ENCODE measurements at regions not wholly inside any gene's neighbourhood (a gene's known extent, or its start where the extent isn't known, plus 50 kb on each side); places are given as distances from the start of the nearest gene placed in this dataset.

DNA sequence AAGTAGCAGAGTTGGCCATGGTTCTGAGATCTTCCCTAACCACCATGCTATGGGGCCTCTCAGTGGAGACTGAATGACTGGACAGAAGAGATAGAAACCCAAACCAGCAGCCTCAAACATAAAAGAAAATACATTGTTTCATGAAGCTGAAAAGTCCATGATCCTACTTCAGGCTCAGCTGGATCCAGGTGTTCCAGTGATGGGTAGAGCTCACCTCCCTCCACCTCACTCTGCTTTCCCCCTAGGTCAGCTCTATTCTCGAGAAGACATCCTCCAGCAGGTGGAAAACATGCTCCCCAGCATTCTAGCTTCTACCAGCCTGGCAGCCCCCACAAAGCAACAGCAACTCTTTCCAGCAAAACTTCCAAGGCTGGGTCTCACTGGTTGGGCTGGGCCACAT, 132.1 kb downstream of the OAT start:
- no peak for DNase-seq (ENCODE audit: low spot score)

DNA sequence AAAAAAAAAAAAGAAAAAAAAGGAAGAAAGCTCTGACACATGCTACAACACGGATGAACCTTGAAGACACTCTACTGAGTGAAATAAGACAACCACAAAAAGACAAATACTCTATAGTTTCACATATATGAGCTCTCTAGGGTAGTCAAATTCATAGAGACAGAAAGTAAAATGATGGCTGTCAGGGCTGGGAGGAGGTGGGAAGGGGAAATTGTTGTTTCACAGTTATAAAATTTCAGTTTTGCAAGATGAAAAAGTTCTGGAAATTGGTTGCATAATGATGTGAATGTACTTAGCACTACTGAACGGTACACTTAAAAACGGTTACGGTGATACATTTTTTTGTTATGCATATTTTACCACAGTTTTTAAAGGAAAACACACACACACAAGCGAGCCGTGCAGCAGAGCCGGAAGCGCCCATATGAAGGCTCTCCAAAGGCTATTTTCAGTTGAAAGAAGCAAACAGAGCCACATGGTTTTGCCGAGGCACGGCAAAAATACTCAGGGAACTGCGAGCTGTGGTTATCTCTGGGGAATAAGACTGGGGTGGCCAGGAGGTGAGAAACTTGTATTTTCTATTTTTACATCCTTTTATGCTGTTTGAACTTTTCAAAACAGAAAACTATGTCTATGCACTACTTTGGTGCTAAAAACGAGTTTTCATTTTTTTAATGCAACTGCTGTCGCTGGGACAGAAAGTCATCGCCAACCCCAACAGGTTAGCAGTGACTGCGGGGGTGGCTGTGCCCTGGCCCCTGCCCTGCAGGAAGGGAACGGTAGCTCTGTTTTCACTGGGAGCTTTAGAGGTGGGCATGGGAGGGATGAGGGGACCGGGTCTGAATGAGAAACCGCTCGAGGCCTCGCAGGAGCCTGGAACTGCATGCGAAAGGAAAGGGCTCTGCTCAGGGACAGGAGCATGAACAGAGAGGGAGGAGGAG, 132.9 kb downstream of the OAT start:
- DNase-seq (ENCODE audit: low spot score) = no peak

DNA sequence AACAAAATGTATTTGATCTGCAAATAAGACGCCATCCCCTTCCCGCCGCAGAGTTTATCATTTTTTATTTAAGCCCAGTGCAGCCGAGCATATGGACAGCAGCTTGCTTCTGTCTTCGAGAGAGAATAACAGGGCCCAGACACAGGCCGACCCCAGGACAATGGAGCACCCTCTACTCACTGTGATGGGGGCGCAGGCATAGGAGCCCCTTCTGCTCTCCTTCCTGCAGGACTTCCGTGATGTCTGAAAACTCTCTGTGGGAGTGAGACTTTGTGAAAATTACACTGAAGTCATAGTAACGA, 134.8 kb downstream of the OAT start:
- no peak for DNase-seq (ENCODE audit: low spot score)

DNA sequence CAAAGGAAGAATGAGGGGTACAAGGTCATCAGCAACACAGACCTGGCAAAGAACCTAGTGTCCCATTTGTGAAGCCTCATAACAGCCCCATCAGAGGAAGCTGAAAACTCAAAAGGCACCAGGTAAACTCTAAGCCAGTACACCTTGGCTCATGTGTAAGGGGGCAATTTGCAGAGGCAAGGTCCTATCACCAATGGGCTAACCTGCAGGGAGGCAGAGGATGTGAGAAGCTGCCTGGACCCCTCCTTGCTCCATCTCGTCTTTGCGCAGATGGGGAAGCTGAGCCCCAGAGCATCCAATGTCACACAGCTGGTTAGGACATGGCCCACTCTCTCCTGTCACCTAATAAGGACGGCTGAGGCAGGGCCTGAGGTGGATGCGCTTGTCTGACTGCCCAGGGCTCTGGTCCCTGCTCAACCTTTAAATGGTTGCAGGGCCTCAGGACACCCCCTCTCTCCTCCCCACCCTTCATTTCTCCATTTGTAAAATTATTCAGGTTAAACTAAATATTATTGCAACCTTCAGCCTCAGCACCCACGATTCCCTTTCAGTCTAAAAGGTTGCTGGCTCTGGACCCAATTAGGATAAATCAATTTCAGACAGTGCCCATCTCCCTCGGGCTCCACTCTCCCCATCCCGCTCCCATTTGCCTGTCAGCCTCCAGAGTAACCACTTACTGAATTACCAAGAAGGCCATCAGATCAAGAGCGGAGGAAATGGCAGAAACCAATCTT, 135.3 kb downstream of the OAT start:
- DNase-seq (ENCODE audit: low spot score) = no peak

DNA sequence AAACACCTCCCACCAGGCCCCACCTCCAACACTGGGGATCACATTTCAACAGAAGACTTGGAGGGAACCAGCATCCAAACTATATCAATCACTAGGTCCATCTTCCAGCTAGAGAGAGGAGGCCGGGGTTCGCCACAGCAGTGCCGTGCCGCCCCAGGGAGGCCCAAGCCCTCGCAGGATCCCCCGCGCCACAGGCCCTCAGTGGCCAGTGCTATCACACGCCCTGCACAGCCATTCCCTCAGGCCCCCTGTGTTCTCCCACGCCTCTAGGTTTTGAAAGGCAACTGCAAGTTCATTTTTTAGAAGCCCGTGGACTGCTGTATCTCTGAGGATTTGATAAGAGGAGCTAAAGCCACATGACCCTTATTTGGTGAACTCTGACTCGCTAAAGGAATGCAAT, 136.4 kb downstream of the OAT start:
- no peak for DNase-seq (ENCODE audit: low spot score)

DNA sequence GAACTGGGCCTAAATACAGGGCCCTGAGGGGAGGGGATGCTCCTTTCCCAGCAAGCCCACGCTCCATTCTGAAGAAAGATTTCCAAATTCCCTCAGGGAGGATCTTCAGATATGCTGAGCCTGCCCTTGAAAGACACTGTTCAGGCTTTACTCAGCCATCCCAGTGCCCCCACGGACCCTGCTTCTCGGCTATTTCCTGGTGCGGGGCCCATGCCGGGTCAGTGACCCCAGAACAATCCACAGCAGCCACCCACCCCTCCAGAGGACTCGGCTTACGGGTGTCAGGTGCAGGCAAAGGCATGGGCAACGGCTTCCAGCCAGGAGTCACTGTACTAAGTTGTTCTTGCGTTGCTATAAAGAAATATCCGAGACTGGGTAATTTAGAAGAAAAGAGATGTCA, 137.1 kb downstream of the OAT start:
- DNase-seq (ENCODE audit: low spot score) = no peak

DNA sequence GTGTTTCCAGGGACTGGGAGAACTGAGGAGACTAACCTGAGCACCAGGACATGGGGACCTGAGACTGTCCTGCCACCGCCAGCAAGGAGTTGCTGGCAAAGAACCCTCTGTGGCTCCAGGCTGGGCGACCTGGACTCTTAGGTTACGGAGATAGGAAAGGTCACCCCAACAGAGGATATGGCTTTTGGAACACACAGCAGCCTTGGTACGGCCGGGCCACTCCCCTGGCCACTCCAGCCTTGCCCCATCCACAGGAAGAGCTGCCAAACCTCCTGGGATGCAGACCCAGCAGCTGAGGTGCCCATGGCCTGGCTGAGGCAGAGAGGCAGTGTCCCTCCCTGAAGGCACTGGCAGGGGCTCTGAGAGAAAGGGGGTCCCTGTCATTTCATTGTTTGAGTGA, 137.8 kb downstream of the OAT start:
- DNase-seq (ENCODE audit: low spot score) = no peak

DNA sequence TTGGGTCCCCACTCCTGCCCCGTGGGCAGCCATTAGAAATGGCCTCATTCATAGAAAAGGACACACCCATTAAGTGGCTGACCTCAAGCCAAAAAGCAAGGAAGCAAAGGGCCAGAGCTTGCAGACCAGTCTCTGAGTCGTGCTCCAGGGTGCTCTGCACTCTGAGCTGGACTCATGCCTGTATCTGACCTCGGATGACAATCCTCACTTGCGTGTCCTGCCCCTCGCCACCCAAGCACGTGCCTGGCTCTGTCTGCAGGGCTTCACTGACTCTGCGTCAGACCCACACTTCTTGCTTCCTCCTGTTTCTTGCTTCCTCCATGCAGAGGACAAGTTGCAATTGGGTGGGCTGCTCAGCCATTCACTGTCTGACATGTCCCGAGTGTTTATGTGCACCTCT, 138.8 kb downstream of the OAT start:
- DNase-seq (ENCODE audit: low spot score) = no peak

DNA sequence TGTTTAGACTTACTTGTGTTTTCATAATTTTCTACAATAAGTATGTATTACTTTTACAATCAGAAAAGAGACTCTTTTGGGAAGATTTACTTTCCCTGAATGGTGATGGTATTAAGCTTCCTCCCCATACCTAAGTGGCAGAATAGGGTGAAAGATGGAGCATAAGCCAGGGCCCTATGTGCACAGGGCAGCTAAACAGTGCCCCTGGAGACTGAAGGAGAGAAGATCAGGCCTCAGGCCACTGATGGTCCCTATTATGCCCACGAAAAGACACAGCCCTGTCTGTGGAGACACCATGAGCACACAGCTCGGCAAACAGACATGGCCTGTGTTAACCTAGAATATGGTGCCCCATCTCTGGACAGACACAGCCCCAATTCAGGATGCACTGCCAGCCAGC, 139.4 kb downstream of the OAT start:
- DNase-seq (ENCODE audit: low spot score) = no peak

DNA sequence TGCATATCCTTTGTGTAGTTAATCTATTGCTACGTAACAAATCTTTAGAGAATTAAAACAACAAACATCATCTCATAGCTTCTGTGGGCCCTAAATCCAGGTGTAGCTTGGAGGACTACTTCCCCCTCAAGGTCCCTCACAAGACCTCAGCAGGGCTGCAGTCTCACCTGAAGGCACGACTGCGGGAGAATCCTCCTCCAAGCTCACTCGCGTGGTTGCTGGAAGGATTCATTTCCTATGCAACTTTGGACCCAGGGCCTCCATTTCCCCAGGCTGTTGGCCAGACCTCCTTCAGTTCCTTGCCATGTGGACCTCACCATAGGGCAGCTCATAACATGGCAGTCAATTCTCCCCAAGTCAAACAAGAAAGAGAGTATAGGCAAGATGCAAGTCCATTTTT, 140.4 kb downstream of the OAT start:
- no peak for DNase-seq (ENCODE audit: low spot score)

DNA sequence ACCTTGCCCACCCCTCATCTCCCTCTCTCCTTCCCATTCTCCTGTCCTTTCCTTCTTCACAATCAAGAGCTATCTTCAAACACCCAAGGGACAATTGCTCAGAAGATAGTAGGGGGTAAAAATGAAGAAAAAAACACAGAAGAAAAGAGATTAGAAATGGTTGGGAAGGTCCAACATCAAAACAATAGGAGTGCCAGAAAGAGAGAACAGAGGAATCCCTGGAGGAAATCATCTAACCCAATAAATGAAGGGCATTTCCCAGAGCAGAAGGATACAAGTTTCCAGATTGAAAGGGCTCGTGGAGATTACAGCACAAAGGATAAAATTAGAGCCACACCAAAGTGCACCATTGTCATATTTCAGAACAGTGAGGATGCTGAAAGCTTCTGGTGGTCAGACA, 145.6 kb downstream of the OAT start:
- no peak for DNase-seq (ENCODE audit: low spot score)

DNA sequence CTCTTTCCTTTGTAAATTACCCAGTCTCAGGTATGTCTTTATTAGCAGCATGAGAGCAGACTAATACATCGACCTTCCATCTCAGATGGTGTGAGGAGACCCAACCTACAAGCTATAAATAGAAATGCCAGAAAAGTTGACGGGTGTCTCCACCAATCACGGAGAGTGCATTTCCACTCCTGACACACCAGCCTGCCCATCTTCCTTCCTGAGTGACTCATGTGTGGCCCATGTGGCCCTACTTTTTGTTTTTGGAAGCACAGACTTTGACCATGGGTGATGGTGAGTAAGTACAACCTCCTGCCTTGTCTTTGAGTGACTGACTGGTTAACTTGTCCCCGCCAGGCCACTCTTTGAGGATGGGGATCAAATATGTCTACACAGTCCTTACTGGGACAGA, 147.0 kb downstream of the OAT start:
- no peak for DNase-seq (ENCODE audit: low spot score)

DNA sequence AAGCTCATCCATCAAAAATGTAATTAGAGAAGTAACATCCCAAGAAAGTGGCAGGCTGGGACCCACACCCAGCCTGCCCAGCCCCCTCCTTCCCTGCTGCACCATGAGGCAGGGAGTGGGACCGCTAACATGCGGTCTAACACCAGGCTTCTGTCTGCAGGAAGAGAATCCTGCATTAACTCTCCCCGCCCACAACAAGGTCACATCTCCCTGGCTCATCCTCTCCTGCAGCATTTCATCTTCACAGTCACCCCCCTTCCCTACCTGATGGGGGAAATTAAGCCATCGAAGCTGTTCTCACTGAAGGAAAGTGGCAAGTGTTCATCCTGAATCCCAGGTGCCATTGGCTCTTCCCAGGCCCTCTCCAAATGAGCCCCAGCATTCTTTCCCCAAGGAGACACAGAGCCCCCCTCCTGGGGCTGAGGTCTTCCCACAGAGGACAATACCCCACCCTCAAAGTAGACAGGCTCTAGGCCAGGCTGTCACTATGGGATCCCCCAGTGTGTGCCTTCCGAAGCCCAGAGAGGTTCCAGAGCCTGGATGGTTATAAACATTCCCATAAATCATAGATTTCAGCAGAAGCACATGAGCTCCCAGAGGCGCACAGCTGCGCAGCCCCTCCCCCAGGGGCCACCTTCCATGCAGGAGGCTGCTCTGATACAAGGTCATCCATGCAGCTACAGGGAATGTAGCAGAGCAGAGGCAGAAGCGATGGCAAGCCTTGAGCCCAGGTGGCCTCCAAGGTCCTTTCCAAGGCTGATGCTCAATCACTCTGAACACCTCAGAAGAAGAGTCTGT, 148.0 kb downstream of the OAT start:
- no peak for DNase-seq (ENCODE audit: low spot score)

DNA sequence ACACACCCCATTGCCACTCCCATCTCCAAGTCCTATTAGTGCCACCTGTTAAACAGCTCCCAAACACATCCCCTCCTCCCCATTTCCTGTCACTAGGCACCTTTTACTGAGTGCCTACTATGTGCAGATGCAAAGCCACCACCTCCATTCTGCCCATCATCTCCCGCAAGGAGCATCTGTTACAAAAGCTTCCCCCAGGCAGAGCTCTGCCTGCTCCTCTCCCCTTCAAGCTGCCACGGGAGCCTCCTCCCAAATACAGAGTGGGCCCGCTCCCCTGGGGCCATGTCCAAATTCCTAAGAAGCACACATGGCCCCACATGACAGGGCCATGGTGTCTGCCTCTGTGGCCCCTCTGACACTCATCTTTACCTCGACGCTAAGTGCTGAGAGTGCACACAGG, 149.7 kb downstream of the OAT start:
- no peak for DNase-seq (ENCODE audit: low spot score)

DNA sequence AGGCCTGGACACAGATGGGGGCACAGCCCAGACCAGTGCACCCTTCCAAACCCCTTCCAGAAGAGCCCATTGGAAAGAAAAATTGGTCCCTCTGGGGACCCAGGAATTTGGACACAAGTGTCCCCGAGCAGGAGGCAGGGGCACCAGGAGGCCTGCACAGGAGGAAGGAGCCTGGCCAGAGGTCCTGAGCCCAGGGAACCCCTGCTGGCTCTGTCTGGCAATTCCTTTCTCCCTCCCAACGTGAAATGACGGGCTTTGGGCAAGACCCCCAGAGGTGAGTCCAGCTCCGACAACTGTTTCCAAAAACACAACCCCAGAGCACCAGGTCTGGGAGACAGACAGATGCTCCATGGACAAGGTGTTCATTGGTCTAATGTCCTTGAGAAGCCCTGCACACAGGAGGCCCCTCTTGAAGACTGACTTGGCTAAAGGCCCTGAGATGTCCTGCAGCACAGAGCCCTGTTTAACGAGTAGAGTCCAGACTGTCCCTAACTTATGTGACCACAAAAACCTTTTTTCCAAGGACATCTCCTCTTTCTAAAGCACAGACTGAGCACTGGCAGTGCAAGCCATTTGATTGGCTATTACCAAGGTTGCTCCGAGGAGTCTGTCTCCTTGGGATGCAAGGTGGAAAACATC, 150.7 kb downstream of the OAT start:
- DNase-seq (ENCODE audit: low spot score) = no peak

DNA sequence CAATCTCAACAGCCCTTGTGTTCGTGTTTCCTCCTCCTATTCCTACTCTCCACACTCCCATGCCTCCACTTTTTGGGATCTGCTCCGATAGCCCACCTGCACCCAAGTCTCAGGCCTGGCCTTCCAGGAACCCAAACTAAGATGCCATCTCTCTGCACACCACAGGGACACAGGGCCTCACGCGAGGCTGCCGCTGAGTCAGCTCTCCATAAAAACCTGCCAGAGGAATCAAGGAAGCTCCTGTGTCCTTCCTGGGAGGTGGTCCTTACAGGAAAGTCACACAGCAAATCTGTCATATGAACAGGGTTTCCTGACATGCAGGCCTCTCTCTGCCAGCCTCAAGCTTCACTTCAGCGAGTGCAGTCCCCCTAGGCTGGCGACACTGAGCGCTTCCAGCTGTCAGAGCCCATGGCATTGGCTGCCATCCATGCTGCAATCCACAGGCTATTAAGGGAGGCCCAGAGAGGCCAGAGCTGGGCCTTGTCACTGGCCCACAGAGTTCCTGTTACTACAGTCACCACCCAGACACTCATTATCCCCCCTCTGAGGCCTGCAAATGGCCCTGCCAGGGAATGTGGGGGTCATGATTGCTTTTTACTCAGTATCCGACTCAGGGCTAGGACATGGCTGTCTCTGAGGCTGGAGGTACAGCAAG, 151.4 kb downstream of the OAT start:
- no peak for DNase-seq (ENCODE audit: low spot score)

DNA sequence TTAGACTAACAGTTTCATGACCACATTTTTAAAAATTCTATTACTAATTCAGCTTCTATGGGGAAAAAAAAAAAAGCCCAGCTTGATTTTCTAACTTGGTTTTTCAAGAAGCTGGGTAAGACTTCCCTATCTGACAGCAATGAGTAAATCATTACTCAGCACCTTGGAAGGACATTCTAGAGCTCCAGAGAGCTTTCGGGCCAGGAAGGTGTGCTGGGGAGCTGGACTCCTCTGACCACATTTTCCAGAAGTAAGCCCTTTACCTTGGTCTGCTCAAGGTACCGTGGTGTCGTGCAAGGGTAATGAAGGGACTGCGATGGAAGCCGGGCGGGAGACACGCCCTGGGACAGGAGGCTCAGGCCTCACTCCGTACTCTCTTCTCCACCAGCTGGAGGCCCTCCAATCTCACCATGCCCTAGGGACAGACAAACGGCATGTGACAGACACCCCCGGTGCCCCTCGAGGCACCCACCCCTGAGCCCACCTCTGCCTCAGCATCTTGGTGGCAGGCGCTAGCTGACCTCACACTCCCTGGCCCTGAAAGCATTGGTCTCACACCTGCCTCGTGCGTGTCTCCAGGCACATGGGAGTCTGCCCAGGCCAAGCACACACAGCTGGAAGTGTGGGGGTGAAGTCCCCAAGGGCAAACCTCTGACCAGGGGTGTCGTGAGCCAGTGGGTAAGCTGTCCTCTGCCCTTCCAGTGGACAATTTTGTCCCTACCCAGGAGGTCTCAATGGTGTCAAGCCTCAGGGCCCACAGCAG, 152.1 kb downstream of the OAT start:
- no peak for DNase-seq (ENCODE audit: low spot score)

DNA sequence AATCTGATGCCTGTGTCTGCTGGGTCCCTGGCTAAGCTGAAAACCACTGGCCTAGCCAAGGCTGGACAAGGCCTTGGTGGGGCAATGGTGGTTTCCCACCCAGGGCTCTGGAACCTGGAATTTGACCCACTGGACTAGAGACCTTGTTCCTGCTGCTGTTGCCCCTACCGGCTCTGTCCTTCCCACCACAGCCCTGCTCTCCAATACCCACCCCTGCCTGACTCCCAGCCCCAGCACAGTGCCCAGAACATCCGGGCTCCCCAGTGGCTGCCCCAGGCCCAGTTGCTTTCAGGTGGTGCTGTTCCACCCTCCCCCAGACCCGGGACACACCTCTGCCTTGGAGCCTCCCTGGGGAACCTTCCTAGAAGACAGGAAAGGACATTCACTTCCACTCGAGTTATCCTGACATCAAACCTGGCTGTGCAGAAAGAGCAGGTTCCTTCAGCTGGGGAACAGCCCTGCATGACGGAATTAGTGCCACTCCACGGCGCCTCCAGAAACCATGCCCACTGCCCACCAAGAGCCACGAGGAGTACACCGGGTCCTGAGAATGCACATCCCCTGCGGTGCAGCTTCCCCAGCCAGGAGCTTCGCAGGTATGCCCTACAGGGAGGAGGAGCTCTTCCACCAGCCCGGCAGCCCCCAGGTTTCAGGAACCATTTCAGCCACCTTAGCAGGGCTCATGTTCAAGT, 152.8 kb downstream of the OAT start:
- no peak for DNase-seq (ENCODE audit: low spot score)

DNA sequence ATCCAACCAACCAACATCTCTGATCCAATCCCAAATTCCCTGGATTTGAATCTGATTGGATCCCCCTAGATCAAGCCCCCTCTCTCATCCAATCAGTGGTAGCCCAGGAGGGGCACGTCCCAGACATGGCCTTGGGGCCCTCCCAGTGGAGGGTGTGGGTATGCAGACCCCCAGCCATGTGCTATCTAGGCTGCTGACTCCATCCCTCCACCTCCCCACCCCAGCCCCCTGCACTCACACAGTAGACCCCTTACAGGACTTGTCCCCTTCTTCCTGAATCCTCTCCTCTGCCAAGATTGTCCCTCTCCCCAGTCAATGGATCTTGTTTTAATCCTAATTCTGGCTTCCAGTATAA, 153.4 kb downstream of the OAT start:
- no peak for DNase-seq (ENCODE audit: low spot score)

DNA sequence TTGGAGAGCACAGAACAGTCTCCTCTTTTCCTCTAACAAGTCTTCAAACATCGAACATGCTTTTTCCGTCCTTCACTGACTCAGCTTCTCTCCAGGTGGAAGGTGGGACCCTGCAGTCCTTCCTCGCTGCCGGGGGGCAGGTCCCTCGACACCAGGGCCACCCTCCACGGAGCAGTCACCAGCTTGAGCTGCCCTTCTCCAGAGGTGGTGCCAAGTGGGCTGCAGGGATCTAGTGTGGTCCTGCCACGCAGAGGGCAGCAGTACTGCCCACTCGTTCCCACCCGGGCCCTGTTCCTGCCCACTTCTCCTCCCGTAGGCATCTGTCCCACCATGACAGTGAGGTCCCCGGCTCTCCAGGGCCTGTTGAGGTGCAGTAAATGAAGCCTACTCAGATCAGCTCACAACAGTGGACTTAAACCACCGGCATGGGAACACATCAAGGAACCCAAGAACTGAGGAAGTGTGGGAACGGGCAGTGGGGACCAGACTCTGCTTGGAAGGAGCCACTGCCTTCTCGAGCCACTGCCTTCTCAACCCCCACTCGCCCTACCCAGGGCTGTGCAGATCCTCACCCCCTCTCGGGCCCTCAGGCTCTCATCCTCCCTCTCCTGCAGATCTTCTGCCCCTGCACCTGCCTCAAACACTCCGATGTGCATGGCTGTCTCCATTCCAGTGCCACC, 153.9 kb downstream of the OAT start:
- no peak for DNase-seq (ENCODE audit: low spot score)
